Cardiac muscle cell (in vitro differentiated cells and primary cell): ENCODE measurements at regions not wholly inside any gene's neighbourhood (a gene's known extent, or its start where the extent isn't known, plus 50 kb on each side); places are given as distances from the start of the nearest gene placed in this dataset.

Experiments used
- DNase-seq, 2 donors: peaks; one replicate each; pipeline versions ENCODE4 v3.0.0 to v3.0.0-alpha.2; 2010 to 2017; ENCODE audit warnings: low read depth in 1 of 2, low spot score in 1 of 2
- H3K27ac ChIP-seq: fragments of 200-600 bp; sonication (generic); 2 replicates; pipeline ENCODE4 v1.5.1; 2016
- H3K27me3 ChIP-seq: fragments of 200-600 bp; sonication (generic); 2 replicates; pipeline ENCODE4 v1.6.0; 2016; ENCODE audit warnings: control low read depth
- H3K36me3 ChIP-seq: fragments of 200-600 bp; sonication (generic); 2 replicates; pipeline ENCODE4 v1.5.1; 2016; ENCODE audit warnings: control low read depth
- H3K4me1 ChIP-seq: fragments of 200-600 bp; sonication (generic); 2 replicates; pipeline ENCODE4 v1.8.1; 2017; ENCODE audit warnings: low read depth, mild to moderate bottlenecking, mixed run types
- H3K4me3 ChIP-seq: fragments of 200-600 bp; sonication (generic); 2 replicates; pipeline ENCODE4 v1.5.1; 2016; ENCODE audit warnings: mild to moderate bottlenecking
- H3K9me3 ChIP-seq: fragments of 200-600 bp; sonication (generic); 2 replicates; pipeline ENCODE4 v1.5.1; 2017; ENCODE audit warnings: low read depth, mild to moderate bottlenecking, control low read depth
- CTCF ChIP-seq: IDR thresholded peaks from 2 replicates; pipeline ENCODE4 v1.5.1; 2012; ENCODE audit warnings: low read depth, mild to moderate bottlenecking, low read length

- no peak for TF ChIP-seq CTCF
- no peaks in the 10 kb centered on the region for H3K9me3 ChIP-seq
- no peaks in the 10 kb centered on the region for H3K27me3 ChIP-seq
- no peaks in the 10 kb centered on the region for H3K4me1 ChIP-seq
- no peak overlapping the region for H3K27ac ChIP-seq
- no peak for DNase-seq
- no peaks in the 10 kb centered on the region for H3K36me3 ChIP-seq
- H3K4me3 ChIP-seq, result no peak overlapping the region
Measured at GRCh38 chr18:25010623-25011374, 341.2 kb downstream of the ZNF521 start.
